Breast epithelium (tissue), 4 donors: ENCODE measurements at regions not wholly inside any gene's neighbourhood (a gene's known extent, or its start where the extent isn't known, plus 50 kb on each side); places are given as distances from the start of the nearest gene placed in this dataset.
A peak's percentile ranks its signal among the peaks of the same experiment; 100 is the strongest.

Source experiments
- DNase-seq, 2 donors: peaks; one replicate each; pipeline ENCODE4 v3.0.0-alpha.2; 2019; ENCODE audit warnings: low spot score in 2 of 2
- H3K27ac ChIP-seq, 2 donors: fragments of 200-600 bp; sonication (generic) in 1 of 2; one replicate each; pipeline ENCODE4 v1.5.1; 2016 to 2019; ENCODE audit warnings: mild to moderate bottlenecking in 1 of 2
- H3K27me3 ChIP-seq, 2 donors: fragments of 200-600 bp; sonication (generic) in 1 of 2; one replicate each; pipeline versions ENCODE4 v1.5.1 to v1.6.0; 2017 to 2019; ENCODE audit warnings: control low read depth in 1 of 2, mild to moderate bottlenecking in 1 of 2
- H3K36me3 ChIP-seq: fragments of 200-600 bp; one replicate; pipeline ENCODE4 v1.5.1; 2019
- H3K4me1 ChIP-seq, 2 donors: fragments of 200-600 bp; sonication (generic); one replicate each; pipeline ENCODE4 v1.5.1; 2016 to 2019; ENCODE audit warnings: control low read depth in 1 of 2
- H3K4me3 ChIP-seq, 3 donors: fragments of 200-600 bp; sonication (generic); 1 replicate in 2 of 3; 2 replicates in 1 of 3; pipeline ENCODE4 v1.5.1; 2016 to 2019; ENCODE audit warnings: mild to moderate bottlenecking in 3 of 3, moderate library complexity in 2 of 3
- H3K9me3 ChIP-seq, 2 donors: fragments of 200-600 bp; sonication (generic) in 1 of 2; one replicate each; pipeline ENCODE4 v1.5.1; 2016 to 2019; ENCODE audit warnings: control low read depth in 1 of 2
- CTCF ChIP-seq, 3 donors: fragments of 450-650 bp; IDR thresholded peaks; one replicate each; pipeline ENCODE4 v1.5.1; 2016 to 2017; ENCODE audit warnings: antibody characterized with exemption in 3 of 3, mild to moderate bottlenecking in 3 of 3, moderate library complexity in 3 of 3
- POLR2A ChIP-seq: fragments of 450-650 bp; IDR thresholded peaks from one replicate; pipeline ENCODE4 v1.6.1; 2016; ENCODE audit warnings: antibody characterized with exemption, mild to moderate bottlenecking, moderate library complexity
- POLR2AphosphoS5 ChIP-seq, 3 donors: sonication (generic); formaldehyde crosslinking; IDR thresholded peaks; one replicate each; pipeline ENCODE4 v1.6.1; 2017; ENCODE audit warnings: antibody characterized with exemption in 3 of 3
- intact Hi-C: fragments of 100-400 bp; cut with DNase I; formaldehyde crosslinking; loops from one replicate; pipeline ENCODE4 v1.15.1; 2023; ENCODE audit warnings: low total_unique reads

- no peak for DNase-seq
- intact Hi-C loops = loop anchor here (5.0 kb wide), 2 partner anchors 465 to 665 kb away; no protein-coding TSS in a partner anchor
- Histone ChIP-seq H3K27me3 (no peaks in the 10 kb centered on the region), H3K4me1 (no peaks in the 10 kb centered on the region), H3K9me3 (peaks cover 0 to 2% of the 10 kb centered on the region in 2 donors), H3K27ac (no peak overlapping the region), H3K4me3 (no peak overlapping the region), H3K36me3 (no peaks in the 10 kb centered on the region)
- TF ChIP-seq POLR2A (no peak), POLR2AphosphoS5 (IDR thresholded peaks at IDR 0.05) (no peak), CTCF (IDR thresholded peaks at IDR 0.05) (no peak)
Observed at GRCh38 chr9:115671963-115672305, 481.7 kb upstream of the PAPPA start.

- H3K36me3 ChIP-seq = no peaks in the 10 kb centered on the region
- peaks cover 0 to 7% of the 10 kb centered on the region in 2 donors for H3K9me3 ChIP-seq
- H3K4me1 ChIP-seq = no peaks in the 10 kb centered on the region
- H3K27ac ChIP-seq = peak overlapping the region in 1 of 2 donors; percentile 4
- no peaks in the 10 kb centered on the region for H3K27me3 ChIP-seq
- H3K4me3 ChIP-seq = no peak overlapping the region
- no peak for DNase-seq
- TF ChIP-seq POLR2A (no peak), CTCF (IDR thresholded peaks at IDR 0.05) (no peak), POLR2AphosphoS5 (IDR thresholded peaks at IDR 0.05) (no peak)
- intact Hi-C loops = loop anchor here (5.0 kb wide), 2 partner anchors 465 to 665 kb away; no protein-coding TSS in a partner anchor
Observed at GRCh38 chr9:115672477-115673316, 480.9 kb upstream of the PAPPA start.

- H3K27me3 ChIP-seq = no peaks in the 10 kb centered on the region
- TF ChIP-seq POLR2A (no peak), POLR2AphosphoS5 (IDR thresholded peaks at IDR 0.05) (no peak), CTCF (IDR thresholded peaks at IDR 0.05) (no peak)
- peak overlapping the region in 1 of 2 donors; percentile 4 for H3K27ac ChIP-seq
- no peak for DNase-seq
- peaks cover 0 to 7% of the 10 kb centered on the region in 2 donors for H3K9me3 ChIP-seq
- H3K4me3 ChIP-seq = no peak overlapping the region
- no peaks in the 10 kb centered on the region for H3K4me1 ChIP-seq
- H3K36me3 ChIP-seq = no peaks in the 10 kb centered on the region
- intact Hi-C loops = loop anchor here (5.0 kb wide), 2 partner anchors 466 to 664 kb away; no protein-coding TSS in a partner anchor
Observed at GRCh38 chr9:115673599-115673998, 480.0 kb upstream of the PAPPA start.

GRCh38 chr9:115674091-115674490, 479.5 kb upstream of the PAPPA start:
- DNase-seq = no peak
- TF ChIP-seq POLR2A (no peak), POLR2AphosphoS5 (IDR thresholded peaks at IDR 0.05) (no peak)
- no peak overlapping the region for H3K4me3 ChIP-seq
- no peaks in the 10 kb centered on the region for H3K4me1 ChIP-seq
- intact Hi-C loops = loop anchor here (5.0 kb wide), 2 partner anchors 467 to 663 kb away; no protein-coding TSS in a partner anchor
- H3K27me3 ChIP-seq = no peaks in the 10 kb centered on the region
- peaks cover 0 to 7% of the 10 kb centered on the region in 2 donors for H3K9me3 ChIP-seq
- H3K36me3 ChIP-seq = no peaks in the 10 kb centered on the region
- H3K27ac ChIP-seq = no peak overlapping the region

DNA sequence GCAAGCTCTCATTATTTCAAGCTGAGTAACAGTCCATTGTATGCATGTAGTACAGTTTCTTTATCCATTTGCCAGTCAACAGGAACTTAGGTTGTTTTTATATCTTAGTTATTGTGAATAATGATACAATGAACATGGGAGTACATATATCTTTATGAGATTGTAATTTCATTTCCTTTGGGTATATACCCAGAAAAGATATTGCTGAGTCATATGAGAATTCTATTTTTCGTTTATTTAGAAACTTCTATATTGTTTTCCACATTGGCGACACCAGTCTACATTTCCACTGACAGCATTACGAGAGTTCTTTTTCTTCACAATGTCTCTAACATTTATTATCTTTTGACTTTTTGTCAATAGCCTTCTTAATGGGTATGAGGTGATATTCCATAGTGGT, 477.8 kb upstream of the PAPPA start:
- Histone ChIP-seq H3K36me3 (no peaks in the 10 kb centered on the region), H3K4me3 (no peak overlapping the region), H3K27ac (no peak overlapping the region), H3K27me3 (no peaks in the 10 kb centered on the region), H3K9me3 (peaks cover 0 to 7% of the 10 kb centered on the region in 2 donors), H3K4me1 (no peaks in the 10 kb centered on the region)
- no peak for TF ChIP-seq POLR2A
- no peak for DNase-seq
- intact Hi-C loops = no loop called here

- Histone ChIP-seq H3K4me3 (no peak overlapping the region), H3K27ac (no peak overlapping the region), H3K4me1 (no peaks in the 10 kb centered on the region), H3K36me3 (no peaks in the 10 kb centered on the region), H3K27me3 (no peaks in the 10 kb centered on the region), H3K9me3 (peaks cover 0 to 7% of the 10 kb centered on the region in 2 donors)
- TF ChIP-seq POLR2A (no peak), POLR2AphosphoS5 (IDR thresholded peaks at IDR 0.05) (no peak), CTCF (IDR thresholded peaks at IDR 0.05) (no peak)
- no peak for DNase-seq
- intact Hi-C loops = no loop called here
Observed at GRCh38 chr9:115680231-115680630, 473.4 kb upstream of the PAPPA start.
